ENCODE measurements at regions not wholly inside any gene's neighbourhood (a gene's known extent, or its start where the extent isn't known, plus 50 kb on each side); places are given as distances from the start of the nearest gene placed in this dataset.

DNA sequence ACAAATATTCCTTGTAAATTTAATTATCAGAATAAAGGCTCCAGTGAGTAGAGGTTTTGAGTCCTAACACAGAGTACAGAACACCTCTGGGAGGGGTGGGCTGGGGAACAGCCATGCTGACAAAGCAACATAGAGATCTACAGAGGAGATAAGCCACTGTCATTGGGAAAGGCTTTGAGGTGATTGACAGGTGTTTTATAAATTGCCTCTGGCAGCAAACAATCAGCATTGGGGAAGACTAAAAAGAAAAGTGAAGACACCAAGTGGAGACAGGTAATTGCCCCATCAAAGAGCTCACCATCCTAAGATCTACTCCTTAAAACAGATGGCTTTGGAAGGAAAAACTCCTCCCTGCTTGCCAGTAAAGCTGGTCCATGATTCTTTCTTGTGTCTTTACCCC lies 189.7 kb upstream of the TLE4 start:
- TF ChIP-seq CTCF (conservative IDR thresholded peaks at IDR 0.05; ENCODE audit: low read depth, low read length), result no peak
- TF ChIP-seq EZH2 (IDR thresholded peaks at IDR 0.05; ENCODE audit: borderline replicate concordance, low read depth, low read length, poor library complexity, severe bottlenecking), result no peak

Data from A673 (cell line).